ENCODE measurements at regions not wholly inside any gene's neighbourhood (a gene's known extent, or its start where the extent isn't known, plus 50 kb on each side); places are given as distances from the start of the nearest gene placed in this dataset.

DNA sequence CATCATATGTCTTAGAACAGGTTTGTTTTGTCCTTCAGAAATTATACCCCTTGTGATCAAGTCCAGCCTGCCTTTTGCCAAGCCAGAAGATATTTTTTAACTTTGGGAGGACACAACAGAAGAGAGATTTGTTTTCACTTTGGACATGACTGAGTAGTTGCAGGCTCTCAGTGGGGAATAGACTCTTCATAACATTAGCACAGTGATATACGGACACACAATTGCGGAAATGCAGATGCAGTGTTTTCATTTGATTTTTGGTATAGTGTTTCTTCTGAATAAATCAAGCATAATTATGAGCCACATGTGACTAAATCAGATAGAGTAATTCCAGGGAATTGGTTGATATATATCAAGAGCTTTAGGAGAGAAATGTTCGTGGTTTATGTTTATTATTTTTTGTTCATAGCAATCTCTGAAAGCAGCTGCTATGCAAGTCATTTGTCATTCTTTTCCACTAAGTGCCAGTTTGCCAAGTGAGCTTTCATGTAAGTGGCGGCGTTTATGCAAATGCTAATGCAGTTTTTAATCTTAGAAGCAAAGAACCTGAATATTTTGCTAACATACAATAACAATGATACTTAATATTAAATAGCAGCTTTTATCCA lies 69.6 kb upstream of the HDAC9 start:
- ATAC-seq (no peak), DNase-seq (ENCODE audit: low read depth, low spot score) (no peak)
- Histone ChIP-seq H3K9ac (ENCODE audit: low read length) (no peak overlapping the region), H3K36me3 (ENCODE audit: control insufficient read depth in 1 of 2, insufficient read depth in 2 of 2, low read length in 2 of 2) (no peaks in the 10 kb centered on the region), H3K9me3 (ENCODE audit: control insufficient read depth in 1 of 2, insufficient read depth in 1 of 2, low read depth in 1 of 2, low read length in 2 of 2) (no peaks in the 10 kb centered on the region), H3K4me2 (ENCODE audit: low read length) (no peak overlapping the region), H2AFZ (ENCODE audit: low read depth, low read length, poor library complexity, severe bottlenecking) (no peak overlapping the region), H3K4me3 (replicated peaks in 1 of 2; ENCODE audit: low read depth in 1 of 2, low read length in 2 of 2) (no peak overlapping the region), H3K9me2 (ENCODE audit: insufficient read depth) (no peaks in the 10 kb centered on the region), H3K79me2 (ENCODE audit: insufficient read depth, low read length) (no peaks in the 10 kb centered on the region), H4K20me1 (ENCODE audit: insufficient read depth) (no peaks in the 10 kb centered on the region), H3K27ac (ENCODE audit: low read depth, low read length) (no peak overlapping the region), H3K27me3 (ENCODE audit: insufficient read depth, low read length) (no peaks in the 10 kb centered on the region), H3K4me1 (ENCODE audit: control insufficient read depth in 1 of 2, insufficient read depth in 2 of 2, low read length in 2 of 2) (peaks cover 0 to 5% of the 10 kb centered on the region in 2 experiments; a peak in 1 of 4 replicates)
- ChIA-PET RAD21 (ENCODE audit: low non-redundant PET in 1 of 2, low total read pairs in 2 of 2, uncharacterized antibody in 2 of 2, unreplicated experiment in 2 of 2) (no interaction called here), CTCF (no interaction called here), POLR2A (no interaction called here)
- no peak for TF ChIP-seq SP1 (IDR thresholded peaks at IDR 0.05; ENCODE audit: low read depth)
- no TSS peak for BruUV-seq (replicated peaks)
- intact Hi-C loops (cut with micrococcal nuclease), result no loop called here

DNA sequence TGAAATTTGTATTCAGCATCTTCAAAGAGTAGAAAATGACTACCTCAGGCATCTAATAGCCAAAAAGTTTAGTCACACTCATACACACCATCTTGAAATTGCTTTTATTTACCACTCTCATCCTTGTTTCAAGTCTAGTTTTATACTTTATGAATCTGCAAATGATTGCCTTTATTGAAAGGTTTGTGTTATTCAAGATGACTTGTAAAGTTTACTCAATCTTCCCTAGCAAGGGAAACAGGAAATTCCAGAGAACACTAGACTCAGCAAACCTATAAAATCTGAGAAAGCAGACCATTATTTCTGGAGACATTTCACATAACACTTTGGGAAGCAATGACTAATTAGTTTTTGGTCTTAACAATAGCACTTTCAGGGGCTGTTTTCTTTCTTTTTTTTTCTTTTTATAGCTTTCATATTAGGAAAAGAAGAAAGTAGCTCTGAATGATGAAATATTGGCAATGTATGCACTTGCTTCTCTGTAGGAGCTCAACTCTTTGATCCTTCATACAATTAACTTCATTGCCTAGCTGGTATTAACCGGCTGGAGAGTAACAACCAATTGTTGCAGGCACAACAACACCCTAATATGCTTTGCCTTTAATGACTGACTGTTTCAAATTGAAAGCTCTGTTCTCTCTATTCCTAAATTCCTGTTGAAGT lies 68.9 kb upstream of the HDAC9 start:
- ChIA-PET RAD21 (ENCODE audit: low non-redundant PET in 1 of 2, low total read pairs in 2 of 2, uncharacterized antibody in 2 of 2, unreplicated experiment in 2 of 2) (no interaction called here), CTCF (no interaction called here), POLR2A (no interaction called here)
- H4K20me1 ChIP-seq (ENCODE audit: insufficient read depth), result no peaks in the 10 kb centered on the region
- no peak overlapping the region for H3K27ac ChIP-seq (ENCODE audit: low read depth, low read length)
- H3K9ac ChIP-seq (ENCODE audit: low read length), result no peak overlapping the region
- no peaks in the 10 kb centered on the region for H3K9me2 ChIP-seq (ENCODE audit: insufficient read depth)
- H3K4me2 ChIP-seq (ENCODE audit: low read length), result no peak overlapping the region
- H2AFZ ChIP-seq (ENCODE audit: low read depth, low read length, poor library complexity, severe bottlenecking), result no peak overlapping the region
- no peak overlapping the region for H3K4me3 ChIP-seq (replicated peaks in 1 of 2; ENCODE audit: low read depth in 1 of 2, low read length in 2 of 2)
- TF ChIP-seq POLR2AphosphoS5 (IDR thresholded peaks at IDR 0.05; ENCODE audit: low read depth, low read length) (no peak), SIN3A (IDR thresholded peaks at IDR 0.05; ENCODE audit: low read depth) (no peak), SRF (IDR thresholded peaks at IDR 0.05; ENCODE audit: low read depth) (no peak), EZH2phosphoT487 (IDR thresholded peaks at IDR 0.05; ENCODE audit: borderline replicate concordance) (no peak), ZFX (IDR thresholded peaks at IDR 0.05) (no peak), EZH2 (IDR thresholded peaks at IDR 0.05) (no peak), SP1 (IDR thresholded peaks at IDR 0.05; ENCODE audit: low read depth) (no peak), EGR1 (IDR thresholded peaks at IDR 0.05; ENCODE audit: low read depth) (no peak), TCF7L2 (IDR thresholded peaks at IDR 0.05; ENCODE audit: borderline replicate concordance, extremely low read depth, insufficient read depth, insufficient read length) (no peak), ZNF274 (IDR thresholded peaks at IDR 0.05; ENCODE audit: low read depth, low read length) (no peak)
- TF ChIP-seq, protein P1, sequence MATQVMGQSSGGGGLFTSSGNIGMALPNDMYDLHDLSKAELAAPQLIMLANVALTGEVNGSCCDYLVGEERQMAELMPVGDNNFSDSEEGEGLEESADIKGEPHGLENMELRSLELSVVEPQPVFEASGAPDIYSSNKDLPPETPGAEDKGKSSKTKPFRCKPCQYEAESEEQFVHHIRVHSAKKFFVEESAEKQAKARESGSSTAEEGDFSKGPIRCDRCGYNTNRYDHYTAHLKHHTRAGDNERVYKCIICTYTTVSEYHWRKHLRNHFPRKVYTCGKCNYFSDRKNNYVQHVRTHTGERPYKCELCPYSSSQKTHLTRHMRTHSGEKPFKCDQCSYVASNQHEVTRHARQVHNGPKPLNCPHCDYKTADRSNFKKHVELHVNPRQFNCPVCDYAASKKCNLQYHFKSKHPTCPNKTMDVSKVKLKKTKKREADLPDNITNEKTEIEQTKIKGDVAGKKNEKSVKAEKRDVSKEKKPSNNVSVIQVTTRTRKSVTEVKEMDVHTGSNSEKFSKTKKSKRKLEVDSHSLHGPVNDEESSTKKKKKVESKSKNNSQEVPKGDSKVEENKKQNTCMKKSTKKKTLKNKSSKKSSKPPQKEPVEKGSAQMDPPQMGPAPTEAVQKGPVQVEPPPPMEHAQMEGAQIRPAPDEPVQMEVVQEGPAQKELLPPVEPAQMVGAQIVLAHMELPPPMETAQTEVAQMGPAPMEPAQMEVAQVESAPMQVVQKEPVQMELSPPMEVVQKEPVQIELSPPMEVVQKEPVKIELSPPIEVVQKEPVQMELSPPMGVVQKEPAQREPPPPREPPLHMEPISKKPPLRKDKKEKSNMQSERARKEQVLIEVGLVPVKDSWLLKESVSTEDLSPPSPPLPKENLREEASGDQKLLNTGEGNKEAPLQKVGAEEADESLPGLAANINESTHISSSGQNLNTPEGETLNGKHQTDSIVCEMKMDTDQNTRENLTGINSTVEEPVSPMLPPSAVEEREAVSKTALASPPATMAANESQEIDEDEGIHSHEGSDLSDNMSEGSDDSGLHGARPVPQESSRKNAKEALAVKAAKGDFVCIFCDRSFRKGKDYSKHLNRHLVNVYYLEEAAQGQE (IDR thresholded peaks at IDR 0.05; ENCODE audit: low read depth), result no peak
- TF ChIP-seq, protein P2, sequence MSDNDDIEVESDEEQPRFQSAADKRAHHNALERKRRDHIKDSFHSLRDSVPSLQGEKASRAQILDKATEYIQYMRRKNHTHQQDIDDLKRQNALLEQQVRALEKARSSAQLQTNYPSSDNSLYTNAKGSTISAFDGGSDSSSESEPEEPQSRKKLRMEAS (IDR thresholded peaks at IDR 0.05), result no peak
- TF ChIP-seq, protein P3, sequence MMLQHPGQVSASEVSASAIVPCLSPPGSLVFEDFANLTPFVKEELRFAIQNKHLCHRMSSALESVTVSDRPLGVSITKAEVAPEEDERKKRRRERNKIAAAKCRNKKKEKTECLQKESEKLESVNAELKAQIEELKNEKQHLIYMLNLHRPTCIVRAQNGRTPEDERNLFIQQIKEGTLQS (IDR thresholded peaks at IDR 0.05), result no peak
- TF ChIP-seq, protein P4, sequence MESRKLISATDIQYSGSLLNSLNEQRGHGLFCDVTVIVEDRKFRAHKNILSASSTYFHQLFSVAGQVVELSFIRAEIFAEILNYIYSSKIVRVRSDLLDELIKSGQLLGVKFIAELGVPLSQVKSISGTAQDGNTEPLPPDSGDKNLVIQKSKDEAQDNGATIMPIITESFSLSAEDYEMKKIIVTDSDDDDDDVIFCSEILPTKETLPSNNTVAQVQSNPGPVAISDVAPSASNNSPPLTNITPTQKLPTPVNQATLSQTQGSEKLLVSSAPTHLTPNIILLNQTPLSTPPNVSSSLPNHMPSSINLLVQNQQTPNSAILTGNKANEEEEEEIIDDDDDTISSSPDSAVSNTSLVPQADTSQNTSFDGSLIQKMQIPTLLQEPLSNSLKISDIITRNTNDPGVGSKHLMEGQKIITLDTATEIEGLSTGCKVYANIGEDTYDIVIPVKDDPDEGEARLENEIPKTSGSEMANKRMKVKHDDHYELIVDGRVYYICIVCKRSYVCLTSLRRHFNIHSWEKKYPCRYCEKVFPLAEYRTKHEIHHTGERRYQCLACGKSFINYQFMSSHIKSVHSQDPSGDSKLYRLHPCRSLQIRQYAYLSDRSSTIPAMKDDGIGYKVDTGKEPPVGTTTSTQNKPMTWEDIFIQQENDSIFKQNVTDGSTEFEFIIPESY (IDR thresholded peaks at IDR 0.05; ENCODE audit: extremely low read depth, insufficient replicate concordance, low read length), result no peak
- no peaks in the 10 kb centered on the region for H3K27me3 ChIP-seq (ENCODE audit: insufficient read depth, low read length)
- intact Hi-C loops (cut with micrococcal nuclease), result no loop called here
- DNase-seq (ENCODE audit: low read depth, low spot score) (no peak), ATAC-seq (no peak)
- H3K9me3 ChIP-seq (ENCODE audit: control insufficient read depth in 1 of 2, insufficient read depth in 1 of 2, low read depth in 1 of 2, low read length in 2 of 2), result no peaks in the 10 kb centered on the region
- H3K79me2 ChIP-seq (ENCODE audit: insufficient read depth, low read length), result no peaks in the 10 kb centered on the region
- H3K36me3 ChIP-seq (ENCODE audit: control insufficient read depth in 1 of 2, insufficient read depth in 2 of 2, low read length in 2 of 2), result no peaks in the 10 kb centered on the region
- BruUV-seq (replicated peaks), result no TSS peak
- H3K4me1 ChIP-seq (ENCODE audit: control insufficient read depth in 1 of 2, insufficient read depth in 2 of 2, low read length in 2 of 2), result peaks cover 0 to 5% of the 10 kb centered on the region in 2 experiments; a peak in 1 of 4 replicates
